RWPE1 (cell line): ENCODE measurements at regions not wholly inside any gene's neighbourhood (a gene's known extent, or its start where the extent isn't known, plus 50 kb on each side); places are given as distances from the start of the nearest gene placed in this dataset.

ENCODE experiments used
- CTCF ChIA-PET: fragments of 350-600 bp; sonication (Branson Sonifier 250); formaldehyde crosslinking; extraction: SDS; loops from one replicate; lab custom pipeline; 2021; lab: Yijun Ruan, JAX
- POLR2A ChIA-PET: fragments of 400-600 bp; formaldehyde crosslinking; extraction: SDS; loops from one replicate; lab custom pipeline; 2020; ENCODE audit warnings: antibody characterized with exemption; ENCODE audit not compliant: low non-redundant PET; lab: Yijun Ruan, JAX
- DNase-seq: peaks from one replicate; pipeline ENCODE4 v3.0.0; 2012; ENCODE audit warnings: low spot score
- H3K27ac ChIP-seq: fragments of 450-650 bp; 2 replicates; pipeline ENCODE4 v1.5.1; 2017
- CTCF ChIP-seq: fragments of 450-650 bp; conservative IDR thresholded peaks from 2 replicates; pipeline ENCODE4 v1.5.1; 2017; ENCODE audit warnings: low read depth, mild to moderate bottlenecking

- TF ChIP-seq CTCF: no peak
- ChIA-PET CTCF (no interaction called here), POLR2A (no interaction called here)
- DNase-seq: no peak
- H3K27ac ChIP-seq: no peak overlapping the region
These were observed 181.0 kb upstream of the BMP4 start for GRCh38 chr14:54137614-54137961.

GRCh38 chr14:54138024-54138353 is 181.4 kb upstream of the BMP4 start:
- POLR2A ChIA-PET: no interaction called here
- DNase-seq: no peak
- CTCF ChIA-PET: no interaction called here
- H3K27ac ChIP-seq: no peak overlapping the region
- no peak for TF ChIP-seq CTCF

- no peak overlapping the region for H3K27ac ChIP-seq
- no peak for TF ChIP-seq CTCF
- POLR2A ChIA-PET: no interaction called here
- no peak for DNase-seq
- CTCF ChIA-PET: no interaction called here
These were observed 181.9 kb upstream of the BMP4 start for GRCh38 chr14:54138354-54139038.

- ChIA-PET CTCF (no interaction called here), POLR2A (no interaction called here)
- DNase-seq: no peak
- no peak for TF ChIP-seq CTCF
- no peak overlapping the region for H3K27ac ChIP-seq
These were observed 183.9 kb upstream of the BMP4 start for GRCh38 chr14:54140551-54140950.

- TF ChIP-seq CTCF: no peak
- H3K27ac ChIP-seq: no peak overlapping the region
- ChIA-PET CTCF (interaction anchor here (1.0 kb wide), 1 partner anchor 182 kb away, joined by 3 read pairs; no protein-coding TSS in a partner anchor), POLR2A (no interaction called here)
- DNase-seq: no peak
These were observed 190.0 kb upstream of the BMP4 start for GRCh38 chr14:54146601-54147000.

GRCh38 chr14:54147282-54147681 is 190.7 kb upstream of the BMP4 start:
- H3K27ac ChIP-seq: no peak overlapping the region
- ChIA-PET POLR2A (no interaction called here), CTCF (no interaction called here)
- no peak for DNase-seq
- no peak for TF ChIP-seq CTCF
